Kidney capillary endothelial cell (primary cell): ENCODE measurements at regions not wholly inside any gene's neighbourhood (a gene's known extent, or its start where the extent isn't known, plus 50 kb on each side); places are given as distances from the start of the nearest gene placed in this dataset.
"Not testable (repeated sequence)": the region's sequence is repeated elsewhere in the genome, so short reads cannot be mapped to it uniquely, and the experiment has no call there.

ENCODE experiments used
- DNase-seq: peaks from one replicate; pipeline ENCODE4 v3.0.0-alpha.2; 2018; ENCODE audit warnings: low spot score

- DNase-seq, result no peak
Measured at GRCh38 chr9:73095425-73095824, 56.2 kb upstream of the ANXA1 start.

DNA sequence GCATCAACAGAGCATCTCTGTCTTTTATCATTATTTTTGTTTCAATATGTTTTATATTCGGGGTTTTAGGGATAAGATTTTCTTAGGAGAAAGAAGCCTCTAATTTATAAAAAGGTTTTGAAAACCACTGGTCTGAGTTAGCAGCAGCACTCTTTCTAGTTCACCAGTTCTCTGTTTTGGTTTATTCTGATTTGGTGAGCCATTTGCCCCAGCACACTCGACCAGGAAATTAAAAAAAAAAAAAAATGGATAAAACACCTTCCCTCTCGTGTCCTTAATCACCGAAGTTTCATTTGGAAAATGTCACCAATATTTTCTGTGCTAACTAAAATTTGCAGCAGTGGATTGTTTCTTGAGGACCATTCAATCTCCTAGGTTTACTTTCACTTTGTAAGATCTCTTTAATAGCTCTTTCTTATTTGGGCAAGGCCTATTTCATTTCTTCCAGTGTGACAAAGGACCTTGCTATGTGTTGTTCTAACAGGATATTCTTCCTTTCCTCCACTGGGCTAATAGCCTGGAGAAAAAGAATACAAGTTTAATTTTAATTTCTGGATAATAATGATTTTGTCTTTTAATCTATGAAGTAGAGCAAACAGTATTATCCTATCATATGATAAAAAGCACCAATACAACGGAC, 57.8 kb upstream of the ANXA1 start:
- no peak for DNase-seq

GRCh38 chr9:73093016-73093739, 58.5 kb upstream of the ANXA1 start:
- DNase-seq, result no peak

DNA sequence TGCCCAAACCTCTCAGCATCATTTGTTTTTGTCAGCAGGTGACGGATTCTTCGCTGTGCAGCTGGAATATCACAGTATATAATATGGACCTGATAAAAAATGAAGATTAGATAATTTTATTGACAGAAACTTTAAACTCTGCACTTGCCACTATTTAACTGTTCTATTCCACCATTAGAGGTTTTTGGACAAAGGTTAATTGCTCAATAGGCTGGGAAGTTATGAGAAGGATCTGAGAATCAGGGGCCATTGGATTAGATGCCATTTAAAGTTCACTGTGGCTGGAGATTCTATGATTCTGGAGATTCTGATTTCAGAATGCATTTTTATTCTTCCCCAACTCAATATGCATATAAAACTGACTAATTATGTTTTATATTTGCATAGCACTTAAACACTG, 59.8 kb upstream of the ANXA1 start:
- DNase-seq, result no peak

GRCh38 chr9:73090214-73090613, 61.5 kb upstream of the ANXA1 start:
- DNase-seq, result no peak

GRCh38 chr9:73089304-73089985, 62.2 kb upstream of the ANXA1 start:
- DNase-seq, result no peak

DNA sequence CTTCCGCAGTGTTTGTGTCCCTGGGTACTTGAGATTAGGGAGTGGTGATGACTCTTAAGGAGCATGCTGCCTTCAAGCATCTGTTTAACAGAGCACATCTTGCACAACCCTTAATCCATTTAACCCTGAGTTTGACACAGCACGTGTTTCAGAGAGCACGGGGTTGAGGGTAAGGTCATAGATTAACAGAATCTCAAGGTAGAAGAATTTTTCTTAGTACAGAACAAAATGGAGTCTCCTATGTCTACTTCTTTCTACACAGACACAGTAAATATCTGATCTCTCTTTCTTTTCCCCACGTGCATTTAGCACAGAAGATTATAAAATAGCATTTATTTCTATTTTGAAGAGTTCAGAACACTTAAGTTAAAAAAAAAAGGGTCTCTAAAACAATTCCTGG, 63.8 kb upstream of the ANXA1 start:
- DNase-seq, result not testable (repeated sequence)

DNA sequence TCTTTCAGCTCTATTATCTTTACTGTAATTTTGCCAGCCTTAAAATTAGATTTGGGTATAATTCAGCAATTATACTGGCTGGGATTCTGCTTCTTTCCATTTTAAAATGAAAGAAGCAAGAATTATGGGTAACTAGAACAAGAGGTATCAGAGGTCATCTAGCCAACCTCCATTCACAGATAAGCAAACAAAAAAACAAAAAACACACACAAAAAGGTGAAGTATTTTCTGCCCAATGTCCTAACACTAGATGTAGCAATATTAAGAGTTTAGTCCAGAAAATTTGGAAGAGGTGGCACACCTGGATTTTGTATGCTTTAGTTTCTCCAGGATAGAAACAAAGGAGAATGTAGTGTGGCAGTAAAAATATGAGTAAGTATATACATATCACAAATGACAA, 68.1 kb upstream of the ANXA1 start:
- no peak for DNase-seq

DNA sequence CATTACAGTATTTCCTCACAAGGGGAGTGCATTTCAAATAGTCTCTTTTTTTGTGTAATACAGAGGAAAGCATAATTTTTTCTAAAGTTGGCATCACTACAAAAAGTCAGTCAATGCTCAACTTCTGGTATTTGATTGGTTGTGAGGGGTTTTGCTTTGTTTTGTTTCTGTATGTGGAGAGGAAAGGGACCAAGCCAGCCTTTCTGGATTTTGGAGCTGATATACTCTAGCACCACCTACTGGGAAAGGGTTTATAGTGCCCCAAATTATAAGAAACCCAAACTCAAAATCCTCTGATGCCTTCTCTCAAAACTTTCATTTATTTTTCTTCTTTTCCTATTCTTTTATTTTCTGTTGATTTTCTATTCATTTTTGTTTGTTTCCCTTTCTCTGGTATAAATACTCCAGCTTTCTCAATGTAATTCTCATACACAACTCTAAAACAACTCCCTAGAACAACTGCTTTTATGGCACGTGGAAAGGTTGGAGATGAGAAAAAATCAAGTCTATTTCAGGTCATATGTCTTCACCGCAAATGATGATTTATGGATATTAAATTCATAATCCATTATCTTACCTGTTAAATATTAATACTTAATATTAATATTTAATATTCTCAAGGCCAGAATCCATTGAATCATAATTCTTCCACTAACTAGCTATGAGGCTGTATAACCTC, 69.5 kb upstream of the ANXA1 start:
- peak; percentile 63 for DNase-seq

GRCh38 chr9:73080110-73080694, 71.5 kb upstream of the ANXA1 start:
- no peak for DNase-seq

- DNase-seq, result no peak
Measured at GRCh38 chr9:73079326-73079725, 72.3 kb upstream of the ANXA1 start.

DNA sequence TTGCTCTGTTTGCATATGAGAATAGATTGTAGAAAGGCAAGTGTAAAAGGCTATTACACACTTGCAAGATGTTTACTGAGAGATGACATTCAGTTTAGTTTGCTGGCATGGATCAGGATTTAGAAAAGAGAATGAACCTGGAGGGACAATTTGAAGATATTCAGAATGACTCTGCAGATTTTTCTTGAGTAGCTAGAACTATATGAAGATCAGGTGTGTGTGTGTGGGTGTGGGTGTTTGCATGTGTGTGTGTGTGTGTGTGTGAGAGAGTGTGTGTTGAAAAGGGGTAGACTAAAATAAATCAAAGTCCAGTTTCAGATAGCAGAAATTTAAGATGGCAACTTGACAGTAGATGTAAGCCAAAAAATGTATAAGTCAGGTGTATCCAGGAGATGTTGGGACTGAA, 74.0 kb upstream of the ANXA1 start:
- no peak for DNase-seq

GRCh38 chr9:73076970-73077369, 74.7 kb upstream of the ANXA1 start:
- DNase-seq, result no peak

DNA sequence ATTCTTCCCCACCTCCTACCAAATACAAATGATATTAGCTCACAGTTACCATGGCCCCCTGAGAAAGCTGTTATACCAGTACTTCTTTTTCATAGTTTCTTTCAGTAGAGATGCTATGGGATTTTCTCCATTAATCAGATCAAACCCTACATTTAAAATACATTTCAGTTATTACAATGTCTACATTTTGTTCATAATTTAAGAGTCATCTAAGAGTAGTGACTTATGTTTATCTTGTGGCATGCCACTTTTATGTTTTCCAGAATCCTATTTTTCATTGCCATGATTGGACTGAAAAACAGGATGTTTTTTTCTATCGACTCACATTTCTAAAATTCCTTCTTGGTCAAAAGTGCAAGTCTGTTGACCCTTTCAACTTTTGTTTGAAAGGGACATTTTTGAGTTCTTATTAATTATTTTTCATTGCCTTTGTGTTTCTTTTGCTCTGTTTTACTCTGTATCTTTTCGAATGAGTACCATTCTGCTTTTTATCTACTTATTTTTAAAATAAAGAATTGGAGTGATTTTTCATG, 77.4 kb upstream of the ANXA1 start:
- peak; percentile 29 for DNase-seq

- no peak for DNase-seq
Measured at GRCh38 chr9:73073337-73074175, 78.1 kb upstream of the ANXA1 start.

- DNase-seq, result no peak
Measured at GRCh38 chr9:73067074-73067473, 84.6 kb upstream of the ANXA1 start.

- DNase-seq, result no peak
Measured at GRCh38 chr9:73065439-73065838, 86.2 kb upstream of the ANXA1 start.

GRCh38 chr9:73064315-73064714, 87.3 kb upstream of the ANXA1 start:
- DNase-seq, result no peak

GRCh38 chr9:73061146-73061545, 90.5 kb upstream of the ANXA1 start:
- DNase-seq, result no peak

GRCh38 chr9:73059247-73059646, 92.4 kb upstream of the ANXA1 start:
- DNase-seq, result no peak

- DNase-seq, result no peak
Measured at GRCh38 chr9:73056245-73056644, 95.4 kb upstream of the ANXA1 start.
